ENCODE measurements at regions not wholly inside any gene's neighbourhood (a gene's known extent, or its start where the extent isn't known, plus 50 kb on each side); places are given as distances from the start of the nearest gene placed in this dataset.
"Not testable (repeated sequence)": the region's sequence is repeated elsewhere in the genome, so short reads cannot be mapped to it uniquely, and the experiment has no call there.

- H3K27me3 ChIP-seq (ENCODE audit: control insufficient read depth in 3 of 3, insufficient read depth in 3 of 3, low read length in 3 of 3), result peaks cover 0 to 6% (median 0%) of the 10 kb centered on the region in 3 donors
- no peak overlapping the region for H3K9ac ChIP-seq (ENCODE audit: low read depth in 1 of 3, low read length in 3 of 3)
- no peak overlapping the region for H3K27ac ChIP-seq (ENCODE audit: low read depth, low read length)
Measured at GRCh38 chr9:88828492-88828974, 162.7 kb upstream of the S1PR3 start.

GRCh38 chr9:88829276-88829675 lies 162.0 kb upstream of the S1PR3 start:
- Histone ChIP-seq H3K36me3 (ENCODE audit: control insufficient read depth in 3 of 3, insufficient read depth in 3 of 3, low read length in 3 of 3) (no peaks in the 10 kb centered on the region), H3K9me3 (ENCODE audit: control insufficient read depth in 3 of 3, low read length in 3 of 3) (no peaks in the 10 kb centered on the region), H3K4me3 (ENCODE audit: low read length in 3 of 3) (no peak overlapping the region), H3K27ac (ENCODE audit: low read depth, low read length) (no peak overlapping the region), H3K27me3 (ENCODE audit: control insufficient read depth in 3 of 3, insufficient read depth in 3 of 3, low read length in 3 of 3) (peaks cover 0 to 6% (median 0%) of the 10 kb centered on the region in 3 donors), H3K4me1 (ENCODE audit: control insufficient read depth in 3 of 3, insufficient read depth in 3 of 3, low read length in 3 of 3) (peaks cover 2 to 3% (median 2%) of the 10 kb centered on the region in 3 donors), H3K9ac (ENCODE audit: low read depth in 1 of 3, low read length in 3 of 3) (no peak overlapping the region)

More at GRCh38 chr9:88828492-88828974, 162.7 kb upstream of the S1PR3 start:
- H3K36me3 ChIP-seq (ENCODE audit: control insufficient read depth in 3 of 3, insufficient read depth in 3 of 3, low read length in 3 of 3), result no peaks in the 10 kb centered on the region
- H3K4me3 ChIP-seq (ENCODE audit: low read length in 3 of 3), result no peak overlapping the region
- H3K9me3 ChIP-seq (ENCODE audit: control insufficient read depth in 3 of 3, low read length in 3 of 3), result no peaks in the 10 kb centered on the region
- H3K4me1 ChIP-seq (ENCODE audit: control insufficient read depth in 3 of 3, insufficient read depth in 3 of 3, low read length in 3 of 3), result peaks cover 2 to 3% (median 2%) of the 10 kb centered on the region in 3 donors

GRCh38 chr9:88831713-88832407 lies 159.4 kb upstream of the S1PR3 start:
- peaks cover 0 to 6% (median 0%) of the 10 kb centered on the region in 3 donors for H3K27me3 ChIP-seq (ENCODE audit: control insufficient read depth in 3 of 3, insufficient read depth in 3 of 3, low read length in 3 of 3)
- H3K4me3 ChIP-seq (ENCODE audit: low read length in 3 of 3), result no peak overlapping the region
- H3K27ac ChIP-seq (ENCODE audit: low read depth, low read length), result no peak overlapping the region

GRCh38 chr9:88833946-88834345 lies 157.3 kb upstream of the S1PR3 start:
- no peak overlapping the region for H3K4me3 ChIP-seq (ENCODE audit: low read length in 3 of 3)
- H3K9me3 ChIP-seq (ENCODE audit: control insufficient read depth in 3 of 3, low read length in 3 of 3), result no peaks in the 10 kb centered on the region
- H3K4me1 ChIP-seq (ENCODE audit: control insufficient read depth in 3 of 3, insufficient read depth in 3 of 3, low read length in 3 of 3), result no peaks in the 10 kb centered on the region
- H3K27ac ChIP-seq (ENCODE audit: low read depth, low read length), result no peak overlapping the region
- H3K27me3 ChIP-seq (ENCODE audit: control insufficient read depth in 3 of 3, insufficient read depth in 3 of 3, low read length in 3 of 3), result no peaks in the 10 kb centered on the region
- no peaks in the 10 kb centered on the region for H3K36me3 ChIP-seq (ENCODE audit: control insufficient read depth in 3 of 3, insufficient read depth in 3 of 3, low read length in 3 of 3)
- H3K9ac ChIP-seq (ENCODE audit: low read depth in 1 of 3, low read length in 3 of 3), result no peak overlapping the region

More at GRCh38 chr9:88831713-88832407, 159.4 kb upstream of the S1PR3 start:
- Histone ChIP-seq H3K36me3 (ENCODE audit: control insufficient read depth in 3 of 3, insufficient read depth in 3 of 3, low read length in 3 of 3) (no peaks in the 10 kb centered on the region), H3K9me3 (ENCODE audit: control insufficient read depth in 3 of 3, low read length in 3 of 3) (no peaks in the 10 kb centered on the region), H3K9ac (ENCODE audit: low read depth in 1 of 3, low read length in 3 of 3) (no peak overlapping the region), H3K4me1 (ENCODE audit: control insufficient read depth in 3 of 3, insufficient read depth in 3 of 3, low read length in 3 of 3) (peaks cover 2 to 3% (median 2%) of the 10 kb centered on the region in 3 donors)

- no peaks in the 10 kb centered on the region for H3K27me3 ChIP-seq (ENCODE audit: control insufficient read depth in 3 of 3, insufficient read depth in 3 of 3, low read length in 3 of 3)
- no peak overlapping the region for H3K27ac ChIP-seq (ENCODE audit: low read depth, low read length)
- H3K4me3 ChIP-seq (ENCODE audit: low read length in 3 of 3), result no peak overlapping the region
- no peak overlapping the region for H3K9ac ChIP-seq (ENCODE audit: low read depth in 1 of 3, low read length in 3 of 3)
- H3K4me1 ChIP-seq (ENCODE audit: control insufficient read depth in 3 of 3, insufficient read depth in 3 of 3, low read length in 3 of 3), result no peaks in the 10 kb centered on the region
- no peaks in the 10 kb centered on the region for H3K9me3 ChIP-seq (ENCODE audit: control insufficient read depth in 3 of 3, low read length in 3 of 3)
- H3K36me3 ChIP-seq (ENCODE audit: control insufficient read depth in 3 of 3, insufficient read depth in 3 of 3, low read length in 3 of 3), result no peaks in the 10 kb centered on the region
Measured at GRCh38 chr9:88835038-88835466, 156.2 kb upstream of the S1PR3 start.

GRCh38 chr9:88835772-88836171 lies 155.5 kb upstream of the S1PR3 start:
- Histone ChIP-seq H3K4me3 (ENCODE audit: low read length in 3 of 3) (no peak overlapping the region), H3K4me1 (ENCODE audit: control insufficient read depth in 3 of 3, insufficient read depth in 3 of 3, low read length in 3 of 3) (no peaks in the 10 kb centered on the region), H3K9ac (ENCODE audit: low read depth in 1 of 3, low read length in 3 of 3) (no peak overlapping the region), H3K27ac (ENCODE audit: low read depth, low read length) (no peak overlapping the region), H3K27me3 (ENCODE audit: control insufficient read depth in 3 of 3, insufficient read depth in 3 of 3, low read length in 3 of 3) (no peaks in the 10 kb centered on the region), H3K9me3 (ENCODE audit: control insufficient read depth in 3 of 3, low read length in 3 of 3) (no peaks in the 10 kb centered on the region), H3K36me3 (ENCODE audit: control insufficient read depth in 3 of 3, insufficient read depth in 3 of 3, low read length in 3 of 3) (no peaks in the 10 kb centered on the region)

- Histone ChIP-seq H3K9me3 (ENCODE audit: control insufficient read depth in 3 of 3, low read length in 3 of 3) (no peaks in the 10 kb centered on the region), H3K9ac (ENCODE audit: low read depth in 1 of 3, low read length in 3 of 3) (no peak overlapping the region), H3K36me3 (ENCODE audit: control insufficient read depth in 3 of 3, insufficient read depth in 3 of 3, low read length in 3 of 3) (no peaks in the 10 kb centered on the region), H3K27ac (ENCODE audit: low read depth, low read length) (no peak overlapping the region), H3K27me3 (ENCODE audit: control insufficient read depth in 3 of 3, insufficient read depth in 3 of 3, low read length in 3 of 3) (no peaks in the 10 kb centered on the region), H3K4me3 (ENCODE audit: low read length in 3 of 3) (no peak overlapping the region), H3K4me1 (ENCODE audit: control insufficient read depth in 3 of 3, insufficient read depth in 3 of 3, low read length in 3 of 3) (no peaks in the 10 kb centered on the region)
Measured at GRCh38 chr9:88837731-88838130, 153.5 kb upstream of the S1PR3 start.

GRCh38 chr9:88849878-88850277 lies 141.4 kb upstream of the S1PR3 start:
- H3K36me3 ChIP-seq (ENCODE audit: control insufficient read depth in 3 of 3, insufficient read depth in 3 of 3, low read length in 3 of 3); H3K27me3 ChIP-seq (ENCODE audit: control insufficient read depth in 3 of 3, insufficient read depth in 3 of 3, low read length in 3 of 3); H3K9ac ChIP-seq (ENCODE audit: low read depth in 1 of 3, low read length in 3 of 3); H3K4me1 ChIP-seq (ENCODE audit: control insufficient read depth in 3 of 3, insufficient read depth in 3 of 3, low read length in 3 of 3); H3K9me3 ChIP-seq (ENCODE audit: control insufficient read depth in 3 of 3, low read length in 3 of 3); H3K27ac ChIP-seq (ENCODE audit: low read depth, low read length); H3K4me3 ChIP-seq (ENCODE audit: low read length in 3 of 3): not testable (repeated sequence)

- Histone ChIP-seq H3K27me3 (ENCODE audit: control insufficient read depth in 3 of 3, insufficient read depth in 3 of 3, low read length in 3 of 3) (no peaks in the 10 kb centered on the region), H3K4me3 (ENCODE audit: low read length in 3 of 3) (no peak overlapping the region), H3K4me1 (ENCODE audit: control insufficient read depth in 3 of 3, insufficient read depth in 3 of 3, low read length in 3 of 3) (no peaks in the 10 kb centered on the region), H3K36me3 (ENCODE audit: control insufficient read depth in 3 of 3, insufficient read depth in 3 of 3, low read length in 3 of 3) (no peaks in the 10 kb centered on the region), H3K9me3 (ENCODE audit: control insufficient read depth in 3 of 3, low read length in 3 of 3) (peaks cover 0 to 3% (median 2%) of the 10 kb centered on the region in 3 donors), H3K9ac (ENCODE audit: low read depth in 1 of 3, low read length in 3 of 3) (no peak overlapping the region), H3K27ac (ENCODE audit: low read depth, low read length) (no peak overlapping the region)
Measured at GRCh38 chr9:88852794-88853193, 138.5 kb upstream of the S1PR3 start.

GRCh38 chr9:88870627-88871026 lies 120.6 kb upstream of the S1PR3 start:
- Histone ChIP-seq H3K4me1 (ENCODE audit: control insufficient read depth in 3 of 3, insufficient read depth in 3 of 3, low read length in 3 of 3) (peaks cover 0 to 3% (median 0%) of the 10 kb centered on the region in 3 donors), H3K36me3 (ENCODE audit: control insufficient read depth in 3 of 3, insufficient read depth in 3 of 3, low read length in 3 of 3) (no peaks in the 10 kb centered on the region), H3K4me3 (ENCODE audit: low read length in 3 of 3) (no peak overlapping the region), H3K27ac (ENCODE audit: low read depth, low read length) (no peak overlapping the region), H3K9me3 (ENCODE audit: control insufficient read depth in 3 of 3, low read length in 3 of 3) (no peaks in the 10 kb centered on the region), H3K27me3 (ENCODE audit: control insufficient read depth in 3 of 3, insufficient read depth in 3 of 3, low read length in 3 of 3) (no peaks in the 10 kb centered on the region), H3K9ac (ENCODE audit: low read depth in 1 of 3, low read length in 3 of 3) (no peak overlapping the region)

Data from skeletal muscle tissue (tissue), 3 donors.